PC-9 (cell line): ENCODE measurements at regions not wholly inside any gene's neighbourhood (a gene's known extent, or its start where the extent isn't known, plus 50 kb on each side); places are given as distances from the start of the nearest gene placed in this dataset.

Experiments used
- CTCF ChIP-seq: fragments of 200-600 bp; sonication (generic); conservative IDR thresholded peaks from 2 replicates; pipeline ENCODE4 v1.6.1; 2017; ENCODE audit warnings: mixed run types, antibody characterized with exemption, mild to moderate bottlenecking, moderate library complexity
- EZH2 ChIP-seq: fragments of 200-600 bp; sonication (generic); IDR thresholded peaks from 2 replicates; pipeline ENCODE4 v1.8.0; 2017; ENCODE audit warnings: antibody characterized with exemption, low read depth

DNA sequence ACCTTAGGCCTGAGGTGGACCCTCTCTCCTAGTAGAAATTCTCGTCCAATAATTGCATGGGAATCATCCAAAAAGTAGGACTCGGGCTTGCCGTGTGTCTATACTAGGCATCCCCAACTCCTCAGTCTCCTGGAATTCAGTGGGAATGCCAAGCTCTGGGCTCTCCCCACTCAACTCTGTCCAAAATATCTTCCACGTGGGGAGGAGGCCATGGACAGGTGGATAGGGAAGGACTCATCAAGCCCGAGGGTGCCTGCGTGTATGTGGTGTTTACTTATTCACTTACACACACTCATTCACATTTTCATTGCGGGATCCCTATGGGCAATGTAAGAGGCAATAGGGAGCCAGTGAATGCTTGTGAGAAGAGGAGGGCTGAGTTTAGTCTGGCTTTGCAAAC is 383.3 kb downstream of the MN1 start:
- TF ChIP-seq CTCF (no peak), EZH2 (no peak)
